IMR-90 (cell line): ENCODE measurements at regions not wholly inside any gene's neighbourhood (a gene's known extent, or its start where the extent isn't known, plus 50 kb on each side); places are given as distances from the start of the nearest gene placed in this dataset.

ENCODE experiments used
- ATAC-seq: fragments of 200-7000 bp; cut with Tn5 transposase; 2 replicates; pipeline ENCODE4 v1.9.1; 2020; ENCODE audit warnings: low read depth, mild to moderate bottlenecking, moderate library complexity
- BruUV-seq: library from RNA; stranded (reverse); fragments of 400-500 nt; replicated peaks from 2 replicates; lab custom pipeline; 2021; lab: Mats Ljungman, UMichigan
- CTCF ChIA-PET: fragments of 300-600 bp; formaldehyde crosslinking; extraction: SDS; loops from one replicate; lab custom pipeline; 2021; ENCODE audit warnings: antibody characterized with exemption; lab: Yijun Ruan, JAX
- POLR2A ChIA-PET: fragments of 300-600 bp; sonication (Branson Sonifier 250); formaldehyde crosslinking; loops from one replicate; lab custom pipeline; 2022; ENCODE audit warnings: antibody characterized with exemption; ENCODE audit not compliant: unreplicated experiment; lab: Charles Lee
- DNase-seq: peaks from one replicate; pipeline ENCODE4 v3.0.0; 2013
- H2AFZ ChIP-seq: replicated peaks from 2 replicates; pipeline ENCODE3; 2013; ENCODE audit warnings: low read length, mild to moderate bottlenecking; ENCODE audit not compliant: poor library complexity
- H2AK5ac ChIP-seq: 2 replicates; pipeline ENCODE4 v1.6.1; 2013; ENCODE audit warnings: low read depth, low read length, inconsistent platforms
- H2AK9ac ChIP-seq: replicated peaks from 2 replicates; pipeline ENCODE3; 2013; ENCODE audit warnings: mild to moderate bottlenecking, low read depth, low read length, moderate library complexity; ENCODE audit not compliant: poor library complexity
- H2BK120ac ChIP-seq: 2 replicates; pipeline ENCODE4 v1.6.1; 2013; ENCODE audit warnings: low read depth, low read length, inconsistent platforms
- H2BK15ac ChIP-seq: 3 replicates; pipeline ENCODE4 v1.6.1; 2013; ENCODE audit warnings: low read depth, low read length, inconsistent platforms
- H2BK20ac ChIP-seq: 2 replicates; pipeline ENCODE4 v1.6.1; 2013; ENCODE audit warnings: low read depth, mild to moderate bottlenecking, inconsistent platforms, low read length, moderate library complexity
- H2BK5ac ChIP-seq: 2 replicates; pipeline ENCODE4 v1.6.1; 2013; ENCODE audit warnings: mild to moderate bottlenecking, low read depth, low read length, inconsistent platforms; ENCODE audit not compliant: poor library complexity, severe bottlenecking
- H3K14ac ChIP-seq: replicated peaks from 2 replicates; pipeline ENCODE4 v1.6.1; 2013; ENCODE audit warnings: low read depth, low read length, inconsistent platforms
- H3K18ac ChIP-seq: 2 replicates; pipeline ENCODE4 v1.6.1; 2013; ENCODE audit warnings: low read depth, low read length, control low read depth
- H3K23ac ChIP-seq: 2 replicates; pipeline ENCODE4 v1.6.1; 2013; ENCODE audit warnings: low read depth, low read length, inconsistent platforms
- H3K27ac ChIP-seq: 2 replicates; pipeline ENCODE4 v1.5.1; 2013; ENCODE audit warnings: mild to moderate bottlenecking, control low read depth, low read length; ENCODE audit not compliant: insufficient read depth
- H3K27me3 ChIP-seq: 2 replicates; pipeline ENCODE4 v1.6.1; 2013; ENCODE audit warnings: low read length; ENCODE audit not compliant: control insufficient read depth, insufficient read depth
- H3K36me3 ChIP-seq: 2 replicates; pipeline ENCODE4 v1.6.1; 2013; ENCODE audit warnings: low read length, mixed read lengths; ENCODE audit not compliant: control insufficient read depth, insufficient read depth
- H3K4ac ChIP-seq: 2 replicates; pipeline ENCODE4 v1.6.1; 2013; ENCODE audit warnings: low read depth, low read length, inconsistent platforms
- H3K4me1 ChIP-seq: 2 replicates; pipeline ENCODE4 v1.6.1; 2013; ENCODE audit warnings: low read length, mixed read lengths; ENCODE audit not compliant: control insufficient read depth, insufficient read depth
- H3K4me2 ChIP-seq: 2 replicates; pipeline ENCODE4 v1.6.1; 2013; ENCODE audit warnings: low read depth, mild to moderate bottlenecking, control low read depth, low read length, moderate library complexity
- H3K4me3 ChIP-seq: 2 replicates; pipeline ENCODE4 v1.5.1; 2013; ENCODE audit warnings: low read depth, mild to moderate bottlenecking, control low read depth, low read length, moderate library complexity; ENCODE audit not compliant: insufficient read depth
- H3K56ac ChIP-seq: 2 replicates; pipeline ENCODE4 v1.6.1; 2013; ENCODE audit warnings: low read length, inconsistent platforms; ENCODE audit not compliant: insufficient read depth; ENCODE audit errors: extremely low read depth
- H3K79me1 ChIP-seq, 2 experiments: 2 replicates each; pipeline ENCODE4 v1.6.1; 2013; ENCODE audit warnings: low read length in 2 of 2, inconsistent platforms in 1 of 2, low read depth in 1 of 2
- H3K9ac ChIP-seq: 2 replicates; pipeline ENCODE4 v1.6.1; 2013; ENCODE audit warnings: low read depth, low read length, control low read depth
- H3K9me1 ChIP-seq: 2 replicates; pipeline ENCODE4 v1.6.1; 2013; ENCODE audit warnings: low read length, inconsistent platforms; ENCODE audit not compliant: insufficient read depth
- H3K9me3 ChIP-seq: 2 replicates; pipeline ENCODE4 v1.6.1; 2013; ENCODE audit warnings: low read length; ENCODE audit not compliant: control insufficient read depth, insufficient read depth
- H4K20me1 ChIP-seq: 2 replicates; pipeline ENCODE4 v1.6.1; 2013; ENCODE audit warnings: low read length, inconsistent platforms; ENCODE audit not compliant: insufficient read depth
- H4K5ac ChIP-seq: 2 replicates; pipeline ENCODE4 v1.6.1; 2013; ENCODE audit warnings: mild to moderate bottlenecking, low read depth, low read length, control low read depth
- H4K8ac ChIP-seq, 2 experiments: 2 replicates each; pipeline ENCODE4 v1.6.1; 2013; ENCODE audit warnings: low read depth in 2 of 2, low read length in 2 of 2, control low read depth in 1 of 2, inconsistent platforms in 1 of 2
- H4K91ac ChIP-seq: 2 replicates; pipeline ENCODE4 v1.6.1; 2013; ENCODE audit warnings: low read depth, low read length, inconsistent platforms; ENCODE audit not compliant: insufficient read depth
- BHLHE40 ChIP-seq: fragments of 150-350 bp; IDR thresholded peaks from 2 replicates; pipeline ENCODE4 v1.6.1; 2016; ENCODE audit warnings: mild to moderate bottlenecking, low read depth, low read length
- CEBPB ChIP-seq: IDR thresholded peaks from 2 replicates; pipeline ENCODE4 v1.6.1; 2012; ENCODE audit warnings: low read depth, low read length, improper control_type of control experiment
- FOS ChIP-seq: fragments of 150-350 bp; IDR thresholded peaks from 2 replicates; pipeline ENCODE4 v1.6.1; 2016; ENCODE audit warnings: low read depth, low read length
- MAFK ChIP-seq: IDR thresholded peaks from 2 replicates; pipeline ENCODE4 v1.6.1; 2012; ENCODE audit warnings: low read depth, low read length, improper control_type of control experiment
- POLR2A ChIP-seq: IDR thresholded peaks from 2 replicates; pipeline ENCODE4 v1.6.1; 2012; ENCODE audit warnings: mild to moderate bottlenecking, low read depth, low read length
- RAD21 ChIP-seq: IDR thresholded peaks from 2 replicates; pipeline ENCODE4 v1.6.1; 2012; ENCODE audit warnings: low read length, improper control_type of control experiment
- RCOR1 ChIP-seq: IDR thresholded peaks from 2 replicates; pipeline ENCODE4 v1.6.1; 2012; ENCODE audit warnings: mild to moderate bottlenecking, low read length, improper control_type of control experiment; ENCODE audit not compliant: insufficient replicate concordance
- SMC3 ChIP-seq: fragments of 150-350 bp; IDR thresholded peaks from 2 replicates; pipeline ENCODE4 v1.6.1; 2016; ENCODE audit warnings: low read depth, mild to moderate bottlenecking, antibody characterized with exemption, low read length, moderate library complexity
- USF2 ChIP-seq: fragments of 150-350 bp; IDR thresholded peaks from 2 replicates; pipeline ENCODE4 v1.6.1; 2017; ENCODE audit warnings: mild to moderate bottlenecking, antibody characterized with exemption, low read length, low read depth
- WGBS, 2 experiments: methylation state at CpG; one replicate each; pipeline versions ENCODE4 v1.1.5 to v1.1.7; 2013; ENCODE audit warnings: missing lambda C conversion rate in 2 of 2; ENCODE audit not compliant: insufficient read length in 1 of 2; ENCODE audit errors: extremely low coverage in 2 of 2; 5-methylcytosine and 5-hydroxymethylcytosine counted together
- dilution Hi-C: fragments of 300-500 bp; cut with HindIII; formaldehyde crosslinking; loops from one replicate; pipeline ENCODE4 v1.14.3; 2018; ENCODE audit warnings: low sequenced_read_pairs; ENCODE audit not compliant: unreplicated experiment
- in situ Hi-C: fragments of 300-500 bp; cut with MboI; formaldehyde crosslinking; loops from 3 replicates; pipeline ENCODE4 v1.14.3; 2019; ENCODE audit warnings: low sequenced_read_pairs, inconsistent platforms, mixed read lengths
- intact Hi-C: fragments of 100-400 bp; cut with micrococcal nuclease; formaldehyde crosslinking; loops from 2 replicates; pipeline ENCODE4 v1.10.0; 2022
- TF ChIP-seq, protein P1 (sequence below): conservative IDR thresholded peaks from 2 replicates; pipeline ENCODE4 v1.5.1; 2012; ENCODE audit warnings: mild to moderate bottlenecking, low read depth, low read length, improper control_type of control experiment
- TF ChIP-seq, protein P2 (sequence below): fragments of 150-350 bp; IDR thresholded peaks from 2 replicates; pipeline ENCODE4 v1.6.1; 2016; ENCODE audit warnings: low read depth, mild to moderate bottlenecking, low read length, moderate library complexity, borderline replicate concordance

DNA sequence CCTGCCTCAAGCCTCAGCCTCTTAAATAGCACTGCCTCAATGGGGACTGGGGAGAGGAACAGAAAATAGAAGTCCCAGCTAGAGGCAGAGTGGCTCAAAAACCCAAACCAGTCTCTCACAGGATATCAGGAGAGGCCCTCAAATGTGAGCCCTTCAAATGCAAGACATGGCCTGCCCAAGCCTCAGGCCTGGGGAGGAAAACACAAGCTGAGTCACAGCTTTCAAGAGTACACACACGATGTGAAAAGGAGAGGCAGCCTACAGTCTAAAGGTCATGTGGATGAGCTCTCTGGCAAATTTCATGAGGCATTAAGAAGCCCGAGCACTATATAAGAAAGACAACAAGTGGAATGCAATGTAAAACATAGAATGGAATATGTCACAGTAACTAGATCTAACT is 316.6 kb upstream of the MEX3C start:
- Histone ChIP-seq H3K9me1 (no peaks in the 10 kb centered on the region), H3K14ac (no peak overlapping the region), H3K36me3 (no peaks in the 10 kb centered on the region), H3K27me3 (no peaks in the 10 kb centered on the region), H4K20me1 (no peaks in the 10 kb centered on the region), H3K4ac (no peak overlapping the region), H3K4me2 (no peak overlapping the region), H2BK120ac (no peak overlapping the region), H2AK5ac (no peak overlapping the region), H3K18ac (no peak overlapping the region), H3K4me1 (no peaks in the 10 kb centered on the region), H4K5ac (no peak overlapping the region), H3K23ac (no peak overlapping the region), H3K79me1 (no peaks in the 10 kb centered on the region), H2BK5ac (no peak overlapping the region), H3K56ac (no peak overlapping the region), H2BK15ac (no peak overlapping the region), H4K91ac (no peak overlapping the region), H3K27ac (no peak overlapping the region), H2AK9ac (no peak overlapping the region), H3K4me3 (no peak overlapping the region), H3K9me3 (peaks cover 14% of the 10 kb centered on the region), H2BK20ac (no peak overlapping the region), H4K8ac (no peak overlapping the region), H2AFZ (no peak overlapping the region), H3K9ac (no peak overlapping the region)
- CTCF ChIA-PET = no interaction called here
- POLR2A ChIA-PET = no interaction called here
- dilution Hi-C loops (no loop called here), intact Hi-C loops (no loop called here), in situ Hi-C loops (no loop called here)
- WGBS, 2 experiments = 57% methylated on average over 1 of the region's 2 CpGs; no CpG with 5 or more reads in 1 of the 2 experiments
- DNase-seq = no peak
- TF ChIP-seq, protein P1, sequence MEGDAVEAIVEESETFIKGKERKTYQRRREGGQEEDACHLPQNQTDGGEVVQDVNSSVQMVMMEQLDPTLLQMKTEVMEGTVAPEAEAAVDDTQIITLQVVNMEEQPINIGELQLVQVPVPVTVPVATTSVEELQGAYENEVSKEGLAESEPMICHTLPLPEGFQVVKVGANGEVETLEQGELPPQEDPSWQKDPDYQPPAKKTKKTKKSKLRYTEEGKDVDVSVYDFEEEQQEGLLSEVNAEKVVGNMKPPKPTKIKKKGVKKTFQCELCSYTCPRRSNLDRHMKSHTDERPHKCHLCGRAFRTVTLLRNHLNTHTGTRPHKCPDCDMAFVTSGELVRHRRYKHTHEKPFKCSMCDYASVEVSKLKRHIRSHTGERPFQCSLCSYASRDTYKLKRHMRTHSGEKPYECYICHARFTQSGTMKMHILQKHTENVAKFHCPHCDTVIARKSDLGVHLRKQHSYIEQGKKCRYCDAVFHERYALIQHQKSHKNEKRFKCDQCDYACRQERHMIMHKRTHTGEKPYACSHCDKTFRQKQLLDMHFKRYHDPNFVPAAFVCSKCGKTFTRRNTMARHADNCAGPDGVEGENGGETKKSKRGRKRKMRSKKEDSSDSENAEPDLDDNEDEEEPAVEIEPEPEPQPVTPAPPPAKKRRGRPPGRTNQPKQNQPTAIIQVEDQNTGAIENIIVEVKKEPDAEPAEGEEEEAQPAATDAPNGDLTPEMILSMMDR = no peak
- TF ChIP-seq SMC3 (no peak), USF2 (no peak), POLR2A (no peak), FOS (no peak), CEBPB (no peak), RAD21 (no peak), BHLHE40 (no peak), RCOR1 (no peak), MAFK (no peak)
- TF ChIP-seq, protein P2, sequence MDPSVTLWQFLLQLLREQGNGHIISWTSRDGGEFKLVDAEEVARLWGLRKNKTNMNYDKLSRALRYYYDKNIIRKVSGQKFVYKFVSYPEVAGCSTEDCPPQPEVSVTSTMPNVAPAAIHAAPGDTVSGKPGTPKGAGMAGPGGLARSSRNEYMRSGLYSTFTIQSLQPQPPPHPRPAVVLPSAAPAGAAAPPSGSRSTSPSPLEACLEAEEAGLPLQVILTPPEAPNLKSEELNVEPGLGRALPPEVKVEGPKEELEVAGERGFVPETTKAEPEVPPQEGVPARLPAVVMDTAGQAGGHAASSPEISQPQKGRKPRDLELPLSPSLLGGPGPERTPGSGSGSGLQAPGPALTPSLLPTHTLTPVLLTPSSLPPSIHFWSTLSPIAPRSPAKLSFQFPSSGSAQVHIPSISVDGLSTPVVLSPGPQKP = no peak
- BruUV-seq = no TSS peak
- no peak for ATAC-seq
